SU-DHL-6 (cell line): ENCODE measurements at regions not wholly inside any gene's neighbourhood (a gene's known extent, or its start where the extent isn't known, plus 50 kb on each side); places are given as distances from the start of the nearest gene placed in this dataset.

Experiments used
- H2AFZ ChIP-seq: fragments of 200-600 bp; sonication (generic); 2 replicates; pipeline ENCODE4 v1.6.1; 2014; ENCODE audit warnings: low read depth, mild to moderate bottlenecking, moderate library complexity, mixed read lengths, antibody characterized with exemption, low read length; ENCODE audit not compliant: severe bottlenecking
- H3F3A ChIP-seq: fragments of 200-600 bp; shearing (Covaris generic); 2 replicates; pipeline ENCODE4 v1.6.0; 2016; ENCODE audit warnings: antibody characterized with exemption, mild to moderate bottlenecking; ENCODE audit not compliant: insufficient read depth
- H3K27ac ChIP-seq: fragments of 200-600 bp; sonication (generic); 2 replicates; pipeline ENCODE4 v1.5.1; 2016; ENCODE audit warnings: low read depth, mild to moderate bottlenecking, low read length, moderate library complexity, mixed read lengths
- H3K27me3 ChIP-seq: fragments of 200-600 bp; sonication (generic), shearing (Covaris generic); 2 replicates; pipeline ENCODE4 v1.6.0; 2014; ENCODE audit warnings: mild to moderate bottlenecking, low read length
- H3K36me3 ChIP-seq: fragments of 200-600 bp; sonication (generic); 2 replicates; pipeline ENCODE4 v1.6.1; 2014; ENCODE audit warnings: mild to moderate bottlenecking, low read length, mixed read lengths
- H3K4me2 ChIP-seq: fragments of 300-600, 200-600 bp; shearing (Covaris generic), sonication (generic); 2 replicates; pipeline ENCODE4 v1.6.0; 2014; ENCODE audit warnings: low read length, low read depth, mild to moderate bottlenecking; ENCODE audit not compliant: poor library complexity, severe bottlenecking
- H3K4me3 ChIP-seq: fragments of 200-600 bp; sonication (generic); 2 replicates; pipeline ENCODE4 v1.5.1; 2014; ENCODE audit warnings: antibody characterized with exemption, low read length, mild to moderate bottlenecking, mixed read lengths; ENCODE audit not compliant: insufficient read depth, poor library complexity, severe bottlenecking
- H3K79me2 ChIP-seq: fragments of 200-600 bp; sonication (generic); 2 replicates; pipeline ENCODE4 v1.6.1; 2014; ENCODE audit warnings: mild to moderate bottlenecking, low read length, moderate library complexity; ENCODE audit not compliant: insufficient read depth
- H3K9ac ChIP-seq: fragments of 200-600 bp; sonication (generic); 2 replicates; pipeline ENCODE4 v1.7.0; 2014; ENCODE audit warnings: mild to moderate bottlenecking, low read length
- H3K9me2 ChIP-seq: fragments of 200-600 bp; sonication (generic); replicated peaks from 2 replicates; pipeline ENCODE4 v1.6.1; 2014; ENCODE audit warnings: low read length; ENCODE audit not compliant: insufficient read depth
- H3K9me3 ChIP-seq: fragments of 200-600 bp; sonication (generic); 2 replicates; pipeline ENCODE4 v1.6.1; 2014; ENCODE audit warnings: low read length, mixed read lengths; ENCODE audit not compliant: insufficient read depth
- H4K20me1 ChIP-seq: fragments of 200-600 bp; sonication (generic); 2 replicates; pipeline ENCODE4 v1.6.1; 2014; ENCODE audit warnings: low read depth, mild to moderate bottlenecking, antibody characterized with exemption, low read length, moderate library complexity, mixed read lengths
- CTCF ChIP-seq: fragments of 200-600 bp; sonication (generic); IDR thresholded peaks from one replicate; pipeline ENCODE4 v1.5.1; 2017; ENCODE audit warnings: antibody characterized with exemption, mild to moderate bottlenecking, low read length, moderate library complexity; ENCODE audit not compliant: insufficient read depth, poor library complexity, severe bottlenecking
- EZH2phosphoT487 ChIP-seq: fragments of 200-600 bp; sonication (generic), shearing (Covaris generic); conservative IDR thresholded peaks from 2 replicates; pipeline ENCODE4 v1.6.1; 2018; ENCODE audit warnings: mild to moderate bottlenecking, antibody characterized with exemption, low read length, moderate library complexity, mixed read lengths

GRCh38 chr3:101068876-101069606, 75.8 kb upstream of the ABI3BP start:
- Histone ChIP-seq H3K36me3 (no peaks in the 10 kb centered on the region), H4K20me1 (no peaks in the 10 kb centered on the region), H3K79me2 (no peaks in the 10 kb centered on the region), H3K27me3 (no peaks in the 10 kb centered on the region), H3F3A (no peaks in the 10 kb centered on the region), H3K9me3 (no peaks in the 10 kb centered on the region), H3K4me3 (no peak overlapping the region), H3K27ac (no peak overlapping the region), H3K9ac (no peak overlapping the region), H3K4me2 (no peak overlapping the region), H2AFZ (no peak overlapping the region), H3K9me2 (no peaks in the 10 kb centered on the region)
- TF ChIP-seq EZH2phosphoT487 (no peak), CTCF (no peak)

- Histone ChIP-seq H3F3A (no peaks in the 10 kb centered on the region), H3K27me3 (no peaks in the 10 kb centered on the region), H2AFZ (no peak overlapping the region), H3K36me3 (no peaks in the 10 kb centered on the region), H3K27ac (no peak overlapping the region), H3K4me2 (no peak overlapping the region), H3K4me3 (no peak overlapping the region), H3K9me3 (no peaks in the 10 kb centered on the region), H3K79me2 (no peaks in the 10 kb centered on the region), H3K9me2 (no peaks in the 10 kb centered on the region), H3K9ac (no peak overlapping the region), H4K20me1 (no peaks in the 10 kb centered on the region)
- TF ChIP-seq EZH2phosphoT487 (no peak), CTCF (no peak)
Observed at GRCh38 chr3:101066711-101067129, 73.5 kb upstream of the ABI3BP start.

GRCh38 chr3:101065962-101066361, 72.7 kb upstream of the ABI3BP start:
- Histone ChIP-seq H3K9me3 (no peaks in the 10 kb centered on the region), H2AFZ (no peak overlapping the region), H3K9me2 (no peaks in the 10 kb centered on the region), H3K27ac (no peak overlapping the region), H3K36me3 (no peaks in the 10 kb centered on the region), H4K20me1 (no peaks in the 10 kb centered on the region), H3F3A (no peaks in the 10 kb centered on the region), H3K79me2 (no peaks in the 10 kb centered on the region), H3K27me3 (no peaks in the 10 kb centered on the region), H3K4me2 (no peak overlapping the region), H3K9ac (no peak overlapping the region), H3K4me3 (no peak overlapping the region)
- no peak for TF ChIP-seq EZH2phosphoT487
- no peak for TF ChIP-seq CTCF
